ENCODE measurements at regions not wholly inside any gene's neighbourhood (a gene's known extent, or its start where the extent isn't known, plus 50 kb on each side); places are given as distances from the start of the nearest gene placed in this dataset.

- Histone ChIP-seq H2AFZ (ENCODE audit: low read depth, low read length) (peak overlapping the region; percentile 91), H3K27ac (ENCODE audit: extremely low read depth, low read depth, low read length) (no peak overlapping the region; the same call in 2 of the 3 replicates), H4K20me1 (replicated peaks; ENCODE audit: control insufficient read depth, insufficient read depth, low read length) (no peaks in the 10 kb centered on the region), H3K27me3 (ENCODE audit: control insufficient read depth in 2 of 2, insufficient read depth in 2 of 2, low read length in 2 of 2) (no peaks in the 10 kb centered on the region), H3K9me3 (replicated peaks; ENCODE audit: control insufficient read depth, insufficient read depth, low read depth, low read length) (no peaks in the 10 kb centered on the region), H3K79me2 (ENCODE audit: control insufficient read depth, insufficient read depth, low read length) (no peaks in the 10 kb centered on the region), H3K4me1 (replicated peaks in 1 of 2; ENCODE audit: control insufficient read depth in 2 of 2, insufficient read depth in 2 of 2, low read length in 2 of 2) (peaks cover 0 to 24% of the 10 kb centered on the region in 2 experiments; a peak in 2 of 5 replicates), H3K9ac (ENCODE audit: insufficient read depth in 1 of 2, low read depth in 2 of 2, low read length in 2 of 2) (no peak overlapping the region), H3K9me1 (ENCODE audit: control insufficient read depth, insufficient read depth, low read length) (no peaks in the 10 kb centered on the region), H3K4me2 (ENCODE audit: insufficient read depth, low read length) (no peak overlapping the region), H3K36me3 (ENCODE audit: control insufficient read depth, insufficient read depth, low read length) (no peaks in the 10 kb centered on the region), H3K4me3 (no peak overlapping the region)
- ATAC-seq: no peak
- ChIA-PET CTCF (ENCODE audit: low intra/inter-chr PET ratio) (no interaction called here), POLR2A (no interaction called here)
- WGBS (ENCODE audit: insufficient coverage, low coverage, missing lambda C conversion rate): 17% methylated on average over 3 of the region's 3 CpGs
- no peak for DNase-seq (ENCODE audit: extremely low read depth in 1 of 4, low spot score in 3 of 4)
- no TSS peak for BruUV-seq (replicated peaks)
- peak; percentile 60; the same call in 1 of the 2 replicates for TF ChIP-seq SPI1 (IDR thresholded peaks at IDR 0.05; ENCODE audit: borderline replicate concordance, low read depth, low read length)
- peak; percentile 34; the same call in 1 of the 2 replicates for TF ChIP-seq MAFG (tag; conservative IDR thresholded peaks at IDR 0.05)
- TF ChIP-seq FOXJ2 (tag; IDR thresholded peaks at IDR 0.05): 0 out of 2 replicates have a peak, but pooled peaks have one; percentile 46
- TF ChIP-seq NKRF (IDR thresholded peaks at IDR 0.05; ENCODE audit: borderline replicate concordance): no peak
- TF ChIP-seq C11orf30 (IDR thresholded peaks at IDR 0.05; ENCODE audit: low read depth): peak; percentile 46
- TF ChIP-seq ZNF316 (IDR thresholded peaks at IDR 0.05): peak; percentile 73
- no peak for TF ChIP-seq SRF (CRISPR knock-in tag; IDR thresholded peaks at IDR 0.05)
- no peak for TF ChIP-seq HIVEP1 (CRISPR knock-in tag; IDR thresholded peaks at IDR 0.05)
- intact Hi-C loops (cut with micrococcal nuclease): no loop called here
- no peak for FAIRE-seq
- in situ Hi-C loops (cut with MboI): no loop called here
Measured at GRCh38 chr6:139482287-139482686, 107.8 kb upstream of the CITED2 start.

Data from K562 (cell line).